Heart left ventricle (tissue), 13 donors: ENCODE measurements at regions not wholly inside any gene's neighbourhood (a gene's known extent, or its start where the extent isn't known, plus 50 kb on each side); places are given as distances from the start of the nearest gene placed in this dataset.

ENCODE experiments used
- CTCF ChIP-seq, 12 donors: fragments of 200-600 bp; sonication (generic) in 4 of 12; IDR thresholded peaks; one replicate each; pipeline versions ENCODE4 v1.5.0 to v1.8.0; 2018 to 2022; ENCODE audit warnings: antibody characterized with exemption in 12 of 12, mild to moderate bottlenecking in 5 of 12
- POLR2A ChIP-seq, 2 donors: fragments of 450-650 bp; IDR thresholded peaks; one replicate each; pipeline ENCODE4 v1.6.1; 2017; ENCODE audit warnings: antibody characterized with exemption in 2 of 2, mild to moderate bottlenecking in 2 of 2, moderate library complexity in 2 of 2
- donor health status: ischemic (EF 13 %, LVEDD 7.1; RV severe dilation, severe dysfunction).
- donor health status: DM: no; HTN: yes; CAD: no.
- donor health status: DM: no; HTN: no; CAD: no.
- donor health status: ischemic (EF 25% LVEDD 6.9; RV normal size, moderate dysfunction).
- donor health status: ischemic (EF 25% LVEDD 5.7; RV mildly dilated, moderate dysfunction).
- donor health status: ischemic (EF 35%, LVEDD 5.7; RV mildly dilated, moderate dysfunction).
- donor health status: nonischemic (EF 11% LVEDD 7.7; RV severe dilation, severe dysfunction).
- donor health status: DM: yes; HTN: yes; CAD: no.
- donor health status: PGD.
- donor health status: ischemic (EF 29% LVEDD 5.4; RV normal size, mild dysfunction).
- donor health status: nonischemic (EF 23%, LVEDD 6.1; RV moderate dilation, normal function).

GRCh38 chr11:70663815-70664214 lies 265.5 kb downstream of the CTTN start:
- TF ChIP-seq CTCF (IDR thresholded peaks at IDR 0.05): no peak
- no peak for TF ChIP-seq POLR2A (IDR thresholded peaks at IDR 0.05)
